ENCODE measurements at regions not wholly inside any gene's neighbourhood (a gene's known extent, or its start where the extent isn't known, plus 50 kb on each side); places are given as distances from the start of the nearest gene placed in this dataset.

DNA sequence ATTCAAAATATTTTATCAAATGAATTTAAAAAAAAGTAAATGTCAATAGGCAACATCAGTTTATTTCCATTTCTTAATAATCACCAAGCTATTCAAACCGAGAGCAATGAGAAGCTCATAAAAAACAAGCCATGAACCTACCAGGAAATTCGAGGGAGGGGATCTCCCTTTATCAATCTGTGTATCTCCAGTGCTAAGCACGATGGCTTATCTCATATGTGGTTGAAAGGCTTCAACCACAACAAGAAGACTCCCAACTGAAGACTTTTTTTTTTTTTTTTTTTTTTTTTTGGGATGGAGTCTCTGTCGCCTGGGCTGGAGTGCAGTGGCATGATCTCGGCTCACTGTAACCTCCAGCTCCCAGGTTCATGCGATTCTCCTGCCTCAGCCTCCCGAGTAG lies 833.3 kb downstream of the USP25 start:
- H3K4me3 ChIP-seq: no peak overlapping the region
- ATAC-seq (no peak; the same call in 2 of the 3 replicates), DNase-seq (ENCODE audit: low spot score) (no peak)
- no peaks in the 10 kb centered on the region for H3K27me3 ChIP-seq (ENCODE audit: insufficient read depth)
- Mint-ChIP-seq H3K27me3 (ENCODE audit: insufficient read depth, low read depth, poor library complexity) (peaks cover 2% of the 10 kb centered on the region), H3K36me3 (ENCODE audit: low read depth) (no peaks in the 10 kb centered on the region), H3K4me3 (no peak overlapping the region), H3K4me1 (peaks cover 13% of the 10 kb centered on the region), H3K27ac (no peak overlapping the region; the same call in 1 of the 2 replicates), H3K9me3 (no peaks in the 10 kb centered on the region)
- H3K27ac ChIP-seq (ENCODE audit: low read depth): peak overlapping the region; percentile 73
- H3K4me1 ChIP-seq (ENCODE audit: insufficient read depth): no peaks in the 10 kb centered on the region
- TF ChIP-seq ZNF462 (CRISPR knock-in tag; IDR thresholded peaks at IDR 0.05): no peak
- no peak for TF ChIP-seq JUNB (IDR thresholded peaks at IDR 0.05; ENCODE audit: unreplicated experiment)
- H3F3A ChIP-seq (replicated peaks; ENCODE audit: low read depth): no peaks in the 10 kb centered on the region
- H4K20me1 ChIP-seq (replicated peaks; ENCODE audit: insufficient read depth): no peaks in the 10 kb centered on the region
- no peaks in the 10 kb centered on the region for H3K9me2 ChIP-seq (ENCODE audit: insufficient read depth)
- no peak overlapping the region for H2AFZ ChIP-seq
- H3K4me2 ChIP-seq: 0 out of 2 replicates have a peak overlapping the region, but pooled peaks have one; percentile 18
- H3K36me3 ChIP-seq (ENCODE audit: insufficient read depth): no peaks in the 10 kb centered on the region
- H3K79me2 ChIP-seq (replicated peaks; ENCODE audit: insufficient read depth): no peaks in the 10 kb centered on the region

GRCh38 chr21:16563795-16564194 lies 834.0 kb downstream of the USP25 start:
- Histone ChIP-seq H3K9me2 (ENCODE audit: insufficient read depth) (no peaks in the 10 kb centered on the region), H4K20me1 (replicated peaks; ENCODE audit: insufficient read depth) (no peaks in the 10 kb centered on the region), H3K79me2 (replicated peaks; ENCODE audit: insufficient read depth) (no peaks in the 10 kb centered on the region), H3K27ac (ENCODE audit: low read depth) (peak overlapping the region; percentile 73), H3K4me3 (no peak overlapping the region), H3F3A (replicated peaks; ENCODE audit: low read depth) (no peaks in the 10 kb centered on the region), H2AFZ (no peak overlapping the region), H3K4me2 (0 out of 2 replicates have a peak overlapping the region, but pooled peaks have one; percentile 18), H3K27me3 (ENCODE audit: insufficient read depth) (no peaks in the 10 kb centered on the region), H3K36me3 (ENCODE audit: insufficient read depth) (no peaks in the 10 kb centered on the region), H3K4me1 (ENCODE audit: insufficient read depth) (no peaks in the 10 kb centered on the region)
- no peaks in the 10 kb centered on the region for H3K9me3 Mint-ChIP-seq
- peak overlapping the region; percentile 94 for H3K27ac Mint-ChIP-seq
- H3K27me3 Mint-ChIP-seq (ENCODE audit: insufficient read depth, low read depth, poor library complexity): peaks cover 2% of the 10 kb centered on the region
- TF ChIP-seq, protein P1, sequence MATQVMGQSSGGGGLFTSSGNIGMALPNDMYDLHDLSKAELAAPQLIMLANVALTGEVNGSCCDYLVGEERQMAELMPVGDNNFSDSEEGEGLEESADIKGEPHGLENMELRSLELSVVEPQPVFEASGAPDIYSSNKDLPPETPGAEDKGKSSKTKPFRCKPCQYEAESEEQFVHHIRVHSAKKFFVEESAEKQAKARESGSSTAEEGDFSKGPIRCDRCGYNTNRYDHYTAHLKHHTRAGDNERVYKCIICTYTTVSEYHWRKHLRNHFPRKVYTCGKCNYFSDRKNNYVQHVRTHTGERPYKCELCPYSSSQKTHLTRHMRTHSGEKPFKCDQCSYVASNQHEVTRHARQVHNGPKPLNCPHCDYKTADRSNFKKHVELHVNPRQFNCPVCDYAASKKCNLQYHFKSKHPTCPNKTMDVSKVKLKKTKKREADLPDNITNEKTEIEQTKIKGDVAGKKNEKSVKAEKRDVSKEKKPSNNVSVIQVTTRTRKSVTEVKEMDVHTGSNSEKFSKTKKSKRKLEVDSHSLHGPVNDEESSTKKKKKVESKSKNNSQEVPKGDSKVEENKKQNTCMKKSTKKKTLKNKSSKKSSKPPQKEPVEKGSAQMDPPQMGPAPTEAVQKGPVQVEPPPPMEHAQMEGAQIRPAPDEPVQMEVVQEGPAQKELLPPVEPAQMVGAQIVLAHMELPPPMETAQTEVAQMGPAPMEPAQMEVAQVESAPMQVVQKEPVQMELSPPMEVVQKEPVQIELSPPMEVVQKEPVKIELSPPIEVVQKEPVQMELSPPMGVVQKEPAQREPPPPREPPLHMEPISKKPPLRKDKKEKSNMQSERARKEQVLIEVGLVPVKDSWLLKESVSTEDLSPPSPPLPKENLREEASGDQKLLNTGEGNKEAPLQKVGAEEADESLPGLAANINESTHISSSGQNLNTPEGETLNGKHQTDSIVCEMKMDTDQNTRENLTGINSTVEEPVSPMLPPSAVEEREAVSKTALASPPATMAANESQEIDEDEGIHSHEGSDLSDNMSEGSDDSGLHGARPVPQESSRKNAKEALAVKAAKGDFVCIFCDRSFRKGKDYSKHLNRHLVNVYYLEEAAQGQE (IDR thresholded peaks at IDR 0.05; ENCODE audit: unreplicated experiment): no peak
- TF ChIP-seq JUNB (IDR thresholded peaks at IDR 0.05; ENCODE audit: unreplicated experiment): no peak
- ATAC-seq (peak; percentile 99), DNase-seq (ENCODE audit: low spot score) (peak; percentile 84)
- no peak overlapping the region for H3K4me3 Mint-ChIP-seq
- no peaks in the 10 kb centered on the region for H3K36me3 Mint-ChIP-seq (ENCODE audit: low read depth)
- H3K4me1 Mint-ChIP-seq: peaks cover 17% of the 10 kb centered on the region

All from GM23338 (cell line).